Fibroblast of villous mesenchyme (primary cell): ENCODE measurements at regions not wholly inside any gene's neighbourhood (a gene's known extent, or its start where the extent isn't known, plus 50 kb on each side); places are given as distances from the start of the nearest gene placed in this dataset.

Experiments
- DNase-seq: peaks from one replicate; pipeline ENCODE4 v3.0.0-alpha.2; 2010; ENCODE audit warnings: low read depth
- H3K4me3 ChIP-seq: 2 replicates; pipeline ENCODE4 v1.5.1; 2011; ENCODE audit warnings: low read depth, mild to moderate bottlenecking, low read length
- CTCF ChIP-seq: IDR thresholded peaks from 2 replicates; pipeline ENCODE4 v1.5.1; 2012; ENCODE audit warnings: low read depth, mild to moderate bottlenecking, low read length; ENCODE audit not compliant: insufficient read depth

DNA sequence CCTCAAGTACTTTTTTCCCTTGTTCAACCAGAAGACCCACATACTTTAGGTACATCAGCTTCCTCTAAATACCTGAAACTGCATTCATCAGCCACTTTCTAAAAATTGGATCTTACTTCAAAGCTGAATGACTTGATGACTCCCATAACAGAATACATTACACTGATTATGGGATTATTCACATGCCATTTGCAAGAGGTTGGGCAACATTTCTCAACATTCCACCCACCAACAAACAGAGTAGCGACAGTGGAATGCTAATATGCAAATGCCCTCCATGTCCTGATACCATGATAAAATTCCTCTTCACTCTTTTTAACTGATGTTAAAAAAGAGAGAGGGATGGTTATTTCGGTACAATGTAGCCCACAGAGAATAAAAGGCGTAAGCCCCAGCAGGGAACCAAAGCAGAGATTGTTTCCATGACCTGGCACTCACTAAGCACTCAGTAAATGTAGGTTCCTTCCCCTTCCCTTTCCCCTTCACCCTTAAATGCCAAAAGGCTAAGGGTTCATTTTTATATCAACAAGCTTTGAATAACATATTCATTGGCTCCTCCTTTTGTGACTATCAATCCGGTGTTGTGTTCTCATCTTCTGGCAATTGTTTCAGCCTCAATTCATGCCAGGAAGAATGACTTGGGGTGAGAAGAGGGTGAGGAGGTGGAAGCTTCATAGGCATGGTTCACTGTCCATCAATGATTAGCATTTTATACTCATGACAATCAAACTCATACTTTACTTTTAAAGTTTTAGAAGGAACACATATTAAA, 317.2 kb downstream of the DHX15 start:
- no peak for TF ChIP-seq CTCF
- DNase-seq, result no peak
- H3K4me3 ChIP-seq, result no peak overlapping the region

- no peak for TF ChIP-seq CTCF
- DNase-seq, result no peak
Observed at GRCh38 chr4:24265989-24266388, 318.4 kb downstream of the DHX15 start.

GRCh38 chr4:24262616-24263015, 321.7 kb downstream of the DHX15 start:
- no peak for DNase-seq
- no peak overlapping the region for H3K4me3 ChIP-seq
- TF ChIP-seq CTCF, result no peak

More at GRCh38 chr4:24265989-24266388, 318.4 kb downstream of the DHX15 start:
- no peak overlapping the region for H3K4me3 ChIP-seq

GRCh38 chr4:24262084-24262483, 322.3 kb downstream of the DHX15 start:
- no peak for DNase-seq
- no peak overlapping the region for H3K4me3 ChIP-seq
- TF ChIP-seq CTCF, result no peak

- DNase-seq, result no peak
Observed at GRCh38 chr4:24260923-24261564, 323.3 kb downstream of the DHX15 start.

DNA sequence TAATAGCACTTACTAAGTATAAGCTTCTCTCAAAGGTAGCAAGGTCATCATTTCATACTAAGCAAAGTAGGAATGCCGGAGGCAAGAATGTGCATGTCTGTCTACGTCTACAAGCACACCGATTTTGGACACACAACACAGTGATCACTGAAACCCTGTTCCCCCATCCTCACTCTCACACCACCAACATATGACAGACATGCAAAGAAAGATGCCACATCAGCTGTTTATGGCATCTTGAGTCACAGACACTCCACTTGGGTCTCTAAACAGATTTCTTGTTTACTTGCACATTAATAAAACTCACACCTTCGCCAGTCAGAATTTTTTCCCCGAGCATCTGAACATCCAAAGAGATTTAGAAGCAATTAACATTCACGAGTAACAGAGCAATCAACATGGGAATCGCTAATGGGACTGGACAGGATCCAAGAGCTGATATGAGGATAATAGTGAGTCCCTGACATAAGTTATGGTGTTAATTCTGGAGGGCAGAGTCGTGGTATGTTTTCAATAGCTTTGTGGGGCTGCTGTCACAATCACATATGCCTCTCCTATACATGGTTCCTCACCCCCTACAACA, 324.1 kb downstream of the DHX15 start:
- H3K4me3 ChIP-seq, result no peak overlapping the region
- DNase-seq, result no peak
- TF ChIP-seq CTCF, result no peak

More at GRCh38 chr4:24260923-24261564, 323.3 kb downstream of the DHX15 start:
- TF ChIP-seq CTCF, result no peak
- H3K4me3 ChIP-seq, result no peak overlapping the region
